HG02870 (cell line): ENCODE measurements at regions not wholly inside any gene's neighbourhood (a gene's known extent, or its start where the extent isn't known, plus 50 kb on each side); places are given as distances from the start of the nearest gene placed in this dataset.

Source experiments
- ATAC-seq: cut with Tn5 transposase; IDR thresholded peaks from one replicate; pipeline ENCODE4 v1.9.1; 2021; ENCODE audit warnings: mild to moderate bottlenecking, moderate library complexity; ENCODE audit not compliant: unreplicated experiment

DNA sequence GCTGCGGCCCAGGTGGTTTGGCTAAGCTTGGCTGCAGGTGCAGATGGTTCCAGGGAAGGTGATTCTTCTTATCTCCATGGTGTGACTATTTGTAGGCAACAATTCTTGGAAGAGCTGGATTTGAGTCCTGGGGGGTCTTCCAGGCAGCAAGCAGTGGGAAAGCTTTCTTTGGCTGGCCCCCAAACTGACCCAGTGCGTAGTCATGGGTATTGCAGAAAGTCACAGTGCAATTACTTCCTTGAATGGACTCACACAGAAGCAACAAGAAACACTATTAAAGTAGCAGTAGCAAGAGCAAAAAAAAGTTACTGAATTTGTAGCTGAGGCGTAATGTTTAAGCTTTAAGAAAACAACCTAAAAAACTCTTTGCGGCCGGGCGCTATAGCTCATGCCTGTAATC, 293.6 kb upstream of the ATP5MC3 start:
- no peak for ATAC-seq

DNA sequence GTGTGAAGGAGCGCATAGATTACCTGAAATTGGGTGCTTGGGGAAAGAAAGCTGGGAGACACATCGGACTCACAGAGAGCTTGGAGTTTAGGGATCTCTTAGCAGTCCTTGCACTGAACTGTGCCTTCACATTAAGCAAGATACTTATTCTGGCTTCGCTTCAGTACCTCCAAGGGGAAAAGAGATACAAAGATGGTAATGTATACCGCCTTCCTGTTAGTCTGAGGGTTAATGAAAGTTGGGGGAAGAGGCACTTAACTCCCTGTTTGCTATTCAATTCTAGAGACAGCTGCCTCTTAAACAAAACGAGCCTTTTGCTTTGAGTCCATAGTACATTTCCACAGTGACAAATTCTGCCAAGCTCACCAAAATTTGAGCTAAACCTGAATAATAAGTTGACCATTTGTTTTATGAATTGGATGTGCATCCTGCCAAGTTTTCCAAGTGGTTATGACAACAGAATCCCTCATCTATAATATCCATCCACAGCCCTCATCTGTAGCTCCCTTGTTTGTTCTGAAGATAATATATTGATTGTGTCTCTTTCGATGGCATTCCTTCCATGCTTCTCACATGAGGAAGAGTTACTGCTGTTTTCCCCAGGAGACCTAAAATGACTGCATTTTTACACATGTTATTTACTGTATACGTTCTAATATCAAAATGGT, 287.1 kb upstream of the ATP5MC3 start:
- no peak for ATAC-seq

DNA sequence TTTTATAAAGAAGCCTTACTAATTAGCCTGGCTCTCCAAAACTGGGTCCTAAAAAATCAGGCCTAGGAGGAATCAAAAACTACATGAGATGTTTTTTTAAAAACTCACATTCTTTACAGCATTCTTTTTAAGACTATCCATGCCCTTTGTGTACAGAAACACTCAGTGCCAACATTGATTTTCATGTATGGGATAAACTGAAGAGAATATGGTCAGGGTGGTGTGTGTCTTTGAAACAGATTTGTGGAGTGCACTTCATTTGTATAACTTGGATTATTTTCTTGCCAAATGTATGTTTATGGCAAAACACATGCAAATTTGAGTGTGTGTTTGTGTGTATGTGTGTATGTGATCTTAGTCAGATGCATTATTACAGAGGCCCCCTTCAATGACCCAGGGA, 283.6 kb upstream of the ATP5MC3 start:
- ATAC-seq: no peak

DNA sequence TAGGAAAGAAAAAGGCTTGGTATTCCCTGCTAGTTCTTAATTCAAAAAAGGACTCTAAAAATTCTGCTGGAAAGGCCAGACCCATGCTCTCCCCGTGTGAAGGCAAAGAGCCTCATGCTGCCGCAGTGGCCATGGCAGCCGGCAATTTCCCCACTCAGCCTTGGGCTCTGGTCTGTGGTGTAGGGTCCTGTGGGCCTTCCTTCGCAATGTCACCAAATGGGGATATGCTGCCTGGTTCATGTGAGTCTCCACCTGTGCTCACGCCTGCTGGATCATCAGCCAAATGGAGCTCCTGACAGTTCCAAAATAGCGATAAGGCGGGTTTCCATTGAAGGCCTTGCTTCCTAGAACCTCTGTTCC, 282.8 kb upstream of the ATP5MC3 start:
- ATAC-seq: no peak

DNA sequence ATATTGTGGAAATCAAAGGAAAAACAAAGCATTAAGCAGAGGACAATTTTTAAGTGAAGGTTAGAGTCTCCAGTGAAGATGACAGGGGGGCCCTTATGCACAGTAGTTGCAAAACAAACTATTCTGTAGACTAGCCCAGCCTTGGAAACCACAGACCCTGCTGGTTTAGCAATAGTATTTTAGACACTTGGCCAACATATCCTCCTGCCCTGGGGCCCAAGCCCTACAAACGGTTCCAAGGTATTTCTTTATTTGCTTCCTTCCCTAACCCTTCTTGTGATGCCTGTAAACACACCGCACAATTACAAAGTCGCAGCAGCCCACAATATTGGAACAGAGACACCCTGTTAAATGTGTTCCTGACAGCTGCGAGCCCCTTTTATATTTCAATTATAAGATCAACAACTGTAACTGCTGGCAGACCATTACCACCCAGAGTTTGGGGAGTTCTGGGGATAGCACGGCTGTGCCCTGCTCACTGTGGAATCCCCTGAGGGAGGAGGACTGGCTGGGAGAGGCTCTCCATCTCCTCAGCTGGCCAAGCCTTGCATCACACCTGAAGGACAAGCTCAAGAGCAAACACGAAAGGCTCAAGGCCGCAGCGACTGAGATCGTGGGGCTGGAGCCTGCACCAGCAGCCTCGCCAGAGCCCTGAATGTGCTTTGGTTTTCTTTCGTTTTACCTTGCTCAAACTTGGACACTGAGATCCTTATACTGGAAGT, 282.2 kb upstream of the ATP5MC3 start:
- ATAC-seq: no peak

DNA sequence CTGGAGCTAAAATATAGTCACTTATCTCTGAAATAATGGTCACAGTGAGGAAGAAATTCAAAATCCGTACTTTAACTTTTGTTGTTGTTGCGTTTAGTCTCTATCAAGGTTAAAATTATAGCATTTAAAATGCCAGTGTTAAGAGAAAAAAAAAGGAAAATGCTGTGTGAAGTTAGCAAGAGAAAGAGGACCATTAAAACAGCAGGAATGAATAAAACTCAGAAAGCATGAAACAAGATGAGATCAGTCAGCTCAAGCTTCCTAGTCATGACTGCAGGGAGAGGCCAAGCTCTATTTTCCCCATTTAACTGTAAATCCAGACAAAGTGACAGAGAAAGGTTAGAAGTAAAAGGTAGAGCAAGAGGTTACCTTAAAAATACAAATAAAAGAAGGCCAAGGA, 281.7 kb upstream of the ATP5MC3 start:
- no peak for ATAC-seq

DNA sequence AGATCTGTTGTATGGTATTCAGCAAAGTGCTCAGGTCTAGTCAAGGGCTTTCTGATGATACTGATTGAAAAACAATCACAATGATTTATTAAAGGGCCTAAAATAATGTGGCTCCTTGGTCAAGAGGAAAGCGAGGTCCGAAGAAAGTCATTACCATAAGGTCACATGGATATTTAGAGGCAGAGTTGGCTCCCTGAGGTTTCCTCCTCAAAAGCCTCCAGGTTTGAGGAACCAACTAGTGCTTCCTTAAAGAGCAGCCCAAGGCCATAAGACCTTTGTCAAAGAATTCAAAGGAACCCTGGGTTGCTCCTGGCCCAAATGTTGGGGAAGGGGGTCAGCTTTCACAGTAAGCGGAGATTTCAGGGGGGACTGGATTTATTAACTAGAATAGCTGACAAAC, 280.7 kb upstream of the ATP5MC3 start:
- ATAC-seq: no peak

DNA sequence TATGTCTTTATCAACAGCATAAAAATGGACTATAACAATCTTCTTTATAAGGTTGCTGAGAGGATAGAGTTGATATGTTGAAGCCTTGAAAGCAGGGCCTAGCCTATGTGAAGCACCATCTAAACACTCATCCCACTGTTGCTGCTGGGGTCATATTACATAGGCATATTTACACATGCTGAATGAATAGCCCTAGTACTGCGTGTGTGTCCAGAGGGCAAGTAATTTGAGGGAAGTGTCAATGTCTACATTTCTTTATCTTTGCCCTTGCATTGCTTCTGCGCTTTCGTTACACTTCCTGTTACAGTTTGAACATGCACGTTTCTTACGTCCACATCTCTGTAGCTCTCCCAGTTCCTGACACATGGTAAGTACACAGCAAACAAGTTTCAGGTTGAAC, 280.3 kb upstream of the ATP5MC3 start:
- no peak for ATAC-seq

DNA sequence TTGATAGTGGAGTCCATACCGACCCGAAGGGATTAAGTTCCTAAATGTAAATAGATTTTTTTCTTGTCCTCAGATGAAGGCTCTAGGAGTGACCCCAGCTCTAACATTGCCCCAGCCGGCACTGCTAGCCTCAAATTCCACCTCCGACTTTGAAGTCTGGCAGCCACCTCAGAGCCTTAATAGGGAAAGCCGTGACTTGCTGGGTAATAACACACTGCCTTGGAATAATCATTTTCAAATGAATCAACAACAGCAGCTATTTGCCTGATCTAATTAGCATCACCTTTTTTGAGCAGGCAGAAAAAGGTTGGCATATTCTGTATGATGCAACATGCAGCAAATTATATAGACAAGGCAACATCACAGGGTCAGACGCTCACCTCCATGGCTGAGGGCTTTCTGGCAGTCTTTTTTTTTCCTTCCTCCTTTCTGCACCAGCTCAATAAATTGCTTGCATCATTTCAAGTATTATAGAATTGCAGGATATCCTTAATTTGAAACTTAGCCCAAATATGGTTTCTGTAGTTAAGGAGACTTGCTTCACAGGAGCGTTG, 276.5 kb upstream of the ATP5MC3 start:
- no peak for ATAC-seq

DNA sequence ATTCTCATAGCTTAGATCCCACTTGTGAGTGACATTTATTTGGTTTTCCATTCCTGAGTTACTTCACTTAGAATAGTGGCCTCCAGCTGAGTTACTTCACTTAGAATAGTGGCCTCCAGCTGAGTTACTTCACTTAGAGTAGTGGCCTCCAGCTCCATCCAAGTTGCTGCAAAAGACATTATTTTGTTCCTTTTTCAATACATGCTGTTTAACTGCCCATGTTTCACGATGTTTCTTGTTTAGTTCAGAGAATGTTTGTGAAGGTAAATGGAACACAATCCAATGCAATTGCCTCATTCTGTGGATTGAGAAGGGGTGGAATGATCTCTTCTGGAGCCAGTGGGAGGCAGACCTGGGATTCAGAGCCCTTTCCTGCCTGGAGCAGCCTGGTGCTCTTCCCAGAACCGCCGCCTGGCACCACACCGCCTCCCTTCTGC, 273.5 kb upstream of the ATP5MC3 start:
- no peak for ATAC-seq

DNA sequence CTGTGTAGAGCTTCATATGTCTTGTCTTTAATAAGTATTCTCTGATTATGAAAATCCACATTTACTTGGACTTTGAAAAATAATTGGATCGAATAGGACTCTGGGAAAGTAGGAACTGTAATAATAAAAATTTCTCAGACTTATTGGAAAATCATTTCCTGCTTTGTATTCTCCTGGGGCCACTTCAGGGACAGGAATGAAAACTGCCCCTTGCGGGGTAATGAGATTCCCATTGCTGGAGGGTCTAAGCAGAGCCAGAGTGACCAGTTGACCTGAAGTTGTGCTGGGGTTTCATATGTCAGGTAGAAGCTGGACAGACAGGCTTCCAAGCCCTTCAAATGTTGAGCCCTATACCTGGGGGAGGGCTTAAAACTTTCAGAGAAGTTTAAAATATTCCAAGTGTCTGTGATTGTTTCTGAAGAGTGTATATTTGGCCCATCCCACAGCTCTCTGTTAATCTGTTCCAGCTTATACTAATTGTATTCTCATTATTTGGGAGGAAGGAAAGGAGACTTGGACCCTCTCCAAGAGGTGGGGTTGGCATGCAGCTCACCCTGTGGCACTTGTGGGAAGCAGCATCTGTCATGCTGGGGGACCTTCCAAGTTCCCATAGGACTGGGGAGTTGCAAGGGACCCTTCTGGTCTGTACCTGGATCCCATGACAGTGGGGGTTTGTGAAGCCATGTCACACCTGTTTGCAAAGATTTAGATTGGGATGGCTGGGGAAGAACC, 268.7 kb upstream of the ATP5MC3 start:
- ATAC-seq: no peak

DNA sequence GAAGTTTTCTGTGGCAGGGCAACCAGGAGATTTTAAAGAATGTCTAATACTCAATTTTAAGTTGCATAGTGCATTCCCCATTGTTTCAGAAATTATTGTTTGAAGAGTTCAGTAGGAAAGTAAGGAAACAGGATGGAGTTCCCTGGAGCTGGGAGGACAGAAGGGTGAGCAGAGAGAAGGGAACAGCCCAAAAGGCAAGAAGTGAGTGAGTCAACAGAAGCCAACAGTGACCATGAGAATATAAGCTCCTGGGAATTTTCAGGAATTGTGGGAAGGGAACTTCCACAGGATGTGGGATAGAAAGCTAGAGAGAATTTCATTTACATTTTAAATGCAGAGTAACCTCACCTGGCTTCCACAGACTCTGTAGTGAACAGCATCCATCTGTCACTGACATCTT, 268.1 kb upstream of the ATP5MC3 start:
- ATAC-seq: no peak

DNA sequence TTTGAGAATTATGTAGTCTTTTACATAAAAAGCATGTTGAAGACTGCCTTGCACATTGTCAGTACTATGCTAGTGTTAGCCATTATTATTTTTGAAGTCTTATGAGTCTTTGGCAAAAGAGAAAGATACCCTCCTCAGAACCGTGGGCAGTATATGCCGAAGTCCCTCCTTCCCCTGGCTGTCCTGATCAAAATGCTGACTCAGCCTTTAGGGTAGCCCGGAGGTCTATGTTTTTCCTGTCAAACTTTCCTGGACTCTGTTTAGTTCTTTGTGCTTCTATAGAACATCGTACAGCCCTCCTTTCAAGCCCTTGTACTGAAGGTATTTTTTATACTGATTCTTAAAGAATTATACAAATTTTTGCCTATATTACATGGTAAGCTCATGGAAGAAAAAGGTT, 264.7 kb upstream of the ATP5MC3 start:
- ATAC-seq: no peak

DNA sequence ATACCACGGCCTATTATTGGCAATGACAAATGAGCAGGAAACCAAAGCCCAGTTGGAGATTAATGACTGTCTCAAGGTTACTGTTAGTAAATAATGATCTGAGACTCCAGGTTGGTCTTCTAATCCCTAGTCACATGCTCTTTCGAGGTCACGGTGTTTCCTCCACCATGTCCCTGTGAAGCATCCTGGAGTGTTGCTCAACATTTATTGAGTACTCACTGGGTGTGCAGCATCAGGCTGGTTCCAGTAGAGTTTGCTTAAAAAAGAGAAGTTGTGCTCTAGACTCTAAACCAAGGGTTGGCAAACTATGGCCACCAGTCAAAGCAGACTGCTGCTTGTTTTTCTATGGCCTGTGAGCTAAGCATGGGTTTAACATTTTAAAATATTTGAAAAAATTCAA, 263.8 kb upstream of the ATP5MC3 start:
- ATAC-seq: no peak

DNA sequence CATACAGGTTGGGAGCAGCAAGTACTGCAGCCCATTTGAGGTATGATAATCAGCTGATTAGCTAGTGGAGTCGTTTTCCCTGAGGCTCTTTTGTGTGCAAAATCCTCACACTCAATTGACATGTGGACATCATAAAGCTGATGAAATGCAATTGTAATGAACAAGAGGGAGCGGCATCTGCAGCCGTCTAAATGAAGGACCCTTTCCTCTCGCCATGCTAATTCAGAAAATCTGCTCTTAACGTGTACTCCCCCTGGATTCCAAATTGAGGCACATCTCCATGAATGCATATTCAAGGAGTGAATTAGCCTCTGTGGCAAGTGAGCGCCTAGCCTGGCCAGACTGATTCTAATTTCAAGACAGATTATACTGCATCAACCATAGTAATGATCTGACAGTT, 260.9 kb upstream of the ATP5MC3 start:
- ATAC-seq: no peak

DNA sequence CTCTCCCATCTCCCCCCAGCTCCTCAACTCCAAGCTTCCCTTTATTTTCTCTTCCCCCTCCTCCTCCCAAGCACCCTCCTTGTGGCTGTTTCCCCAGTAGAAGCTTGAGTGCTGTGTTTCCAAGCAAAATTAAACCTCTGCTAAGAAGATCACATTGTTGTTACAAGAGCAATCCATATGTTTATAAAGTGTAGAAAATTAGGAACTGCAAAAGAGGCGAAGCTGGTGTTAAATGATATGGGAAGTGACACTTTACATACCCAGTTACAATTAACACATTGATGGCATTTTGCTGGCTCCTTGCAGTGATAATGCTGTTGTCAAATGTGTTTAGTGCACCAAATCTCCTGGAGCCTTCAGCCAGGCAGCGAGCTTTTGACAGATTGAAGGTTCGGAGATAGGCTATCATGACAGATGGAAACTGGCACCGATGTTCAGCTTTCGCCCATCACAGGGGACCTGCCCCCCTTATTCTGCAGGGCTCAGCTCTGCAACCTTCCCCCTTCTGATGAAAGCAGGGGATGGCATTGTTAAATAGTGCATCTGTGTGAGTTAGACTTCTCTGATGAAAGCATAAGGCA, 259.8 kb upstream of the ATP5MC3 start:
- no peak for ATAC-seq

DNA sequence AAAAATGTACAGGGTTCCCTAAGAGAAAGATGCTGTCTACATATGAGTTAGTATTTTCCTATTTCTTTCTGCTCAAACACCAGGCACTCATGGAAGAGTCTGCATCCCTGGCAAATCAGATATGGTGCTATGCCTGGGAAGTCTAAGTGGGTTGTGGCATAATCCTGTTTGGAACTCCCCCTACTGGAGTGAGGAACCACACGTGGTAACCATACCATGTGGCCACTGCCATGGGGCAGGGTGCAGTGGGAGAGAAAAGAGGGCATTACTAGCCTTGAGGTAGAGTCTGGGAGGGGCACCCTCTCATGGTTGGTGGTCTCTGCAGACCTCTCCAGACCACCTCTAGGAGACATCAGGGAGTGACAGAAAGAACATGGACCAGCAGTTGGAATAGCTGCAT, 257.9 kb upstream of the ATP5MC3 start:
- no peak for ATAC-seq

DNA sequence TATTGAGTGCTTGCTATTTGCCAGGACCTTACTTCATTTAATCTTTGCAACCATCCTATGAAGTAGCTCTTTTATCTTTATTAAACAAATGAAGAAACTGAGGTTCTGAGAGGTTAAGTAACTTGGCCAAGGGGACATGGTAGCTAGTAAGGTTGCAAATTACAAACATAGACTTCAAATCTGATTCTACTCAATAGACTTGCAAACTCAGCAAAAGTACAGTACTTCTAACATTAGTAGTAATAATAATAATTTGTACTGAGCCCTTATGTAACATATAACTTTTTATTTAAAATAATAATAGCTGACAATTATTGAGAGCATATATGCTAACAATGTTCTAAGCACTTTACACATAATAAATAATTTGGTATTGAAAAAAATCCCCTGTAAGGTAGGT, 255.7 kb upstream of the ATP5MC3 start:
- no peak for ATAC-seq

DNA sequence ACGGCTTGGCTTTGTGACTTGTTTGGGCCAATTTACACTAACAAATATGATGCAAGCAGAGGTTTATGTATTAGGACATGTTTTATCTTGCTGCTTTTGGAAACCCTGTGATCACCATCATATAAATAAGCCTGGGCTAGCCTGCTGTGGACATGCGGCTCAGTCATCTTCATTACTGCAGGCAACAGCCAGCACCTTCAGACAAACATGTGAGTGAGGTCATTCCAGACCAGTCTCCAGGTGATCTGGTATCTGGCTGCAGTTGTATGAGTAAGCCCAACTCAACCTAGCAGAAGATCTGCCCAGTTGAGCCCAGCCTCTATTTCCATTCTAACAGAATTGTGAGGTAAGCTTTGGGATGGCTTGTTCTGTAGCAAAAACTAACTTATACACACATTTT, 254.6 kb upstream of the ATP5MC3 start:
- no peak for ATAC-seq

DNA sequence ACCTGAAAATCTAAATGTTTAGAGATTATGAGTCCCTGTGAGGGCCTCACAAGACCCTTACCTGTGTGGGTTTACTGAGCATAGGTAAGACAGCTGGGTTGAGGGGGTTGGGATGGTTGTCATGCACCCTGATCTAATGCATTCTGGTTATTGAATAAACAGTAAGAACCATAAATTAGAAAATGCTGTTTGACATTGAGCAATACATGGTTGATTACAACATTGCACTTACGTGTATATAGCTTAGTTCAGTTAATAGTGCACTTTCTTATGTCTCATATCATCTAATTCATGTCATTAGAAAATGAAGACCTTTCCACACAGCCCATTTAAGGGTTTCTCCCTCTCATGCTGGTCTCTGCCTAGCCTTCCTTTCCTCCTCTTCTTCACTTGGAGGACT, 253.5 kb upstream of the ATP5MC3 start:
- no peak for ATAC-seq

DNA sequence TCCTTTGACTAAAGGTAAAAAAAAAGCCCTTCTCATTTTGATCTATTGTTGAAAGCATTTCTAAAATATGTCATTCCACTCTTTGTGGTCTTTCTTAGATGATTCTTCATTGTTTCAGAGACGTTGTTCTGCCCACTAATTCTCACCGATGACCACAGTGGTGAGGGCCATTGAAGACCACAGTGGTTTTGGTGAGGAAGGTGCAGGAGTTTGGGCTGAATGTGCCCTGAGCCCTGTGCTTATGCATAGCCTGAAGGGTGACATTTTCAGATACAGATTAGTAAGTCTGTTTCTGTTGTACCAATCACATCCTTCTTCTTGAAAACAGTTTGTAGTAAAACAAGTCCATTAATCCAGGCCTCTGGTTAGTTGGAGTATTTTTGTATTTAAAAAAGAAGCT, 251.3 kb upstream of the ATP5MC3 start:
- ATAC-seq: no peak

DNA sequence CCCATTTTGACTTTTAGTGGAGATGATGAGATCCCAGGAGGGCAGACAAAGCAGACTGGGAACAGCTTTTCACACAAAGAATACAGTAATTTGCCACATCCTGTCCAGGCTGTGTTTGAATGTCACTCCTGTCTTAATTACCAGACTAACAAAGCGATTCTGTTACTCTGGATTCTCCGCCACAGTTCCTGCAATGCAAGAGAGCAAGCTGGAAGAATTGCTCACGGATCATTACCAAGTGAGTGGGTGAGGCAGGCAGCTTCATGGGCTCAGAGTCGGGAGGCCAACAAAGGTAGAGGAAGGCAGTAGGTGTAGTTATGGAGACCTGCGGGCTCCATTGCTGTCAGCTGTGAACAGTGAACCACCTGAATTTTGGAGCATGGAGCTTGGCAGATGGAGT, 250.5 kb upstream of the ATP5MC3 start:
- no peak for ATAC-seq
